ENCODE measurements at regions not wholly inside any gene's neighbourhood (a gene's known extent, or its start where the extent isn't known, plus 50 kb on each side); places are given as distances from the start of the nearest gene placed in this dataset.

DNA sequence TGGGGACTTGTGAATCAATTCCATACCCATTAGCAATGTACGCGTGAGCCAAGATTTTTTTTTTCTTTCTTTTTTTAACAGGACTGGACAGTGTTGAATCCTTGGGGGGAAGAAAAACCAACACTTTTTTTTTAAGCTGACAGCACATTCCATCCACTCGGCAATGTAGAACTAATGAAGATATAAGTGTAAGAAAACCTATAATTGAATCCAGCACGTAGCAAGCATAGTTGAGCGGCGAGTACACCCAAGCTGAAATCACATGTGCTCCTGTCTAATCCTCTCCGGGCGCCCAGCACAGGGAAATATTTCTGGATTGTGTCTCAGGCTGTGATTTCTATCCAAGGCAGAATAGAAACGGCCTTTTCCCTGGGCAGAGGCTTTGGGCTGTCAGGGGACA, 118.2 kb downstream of the BOD1 start (continued):
- TF ChIP-seq, protein P1, sequence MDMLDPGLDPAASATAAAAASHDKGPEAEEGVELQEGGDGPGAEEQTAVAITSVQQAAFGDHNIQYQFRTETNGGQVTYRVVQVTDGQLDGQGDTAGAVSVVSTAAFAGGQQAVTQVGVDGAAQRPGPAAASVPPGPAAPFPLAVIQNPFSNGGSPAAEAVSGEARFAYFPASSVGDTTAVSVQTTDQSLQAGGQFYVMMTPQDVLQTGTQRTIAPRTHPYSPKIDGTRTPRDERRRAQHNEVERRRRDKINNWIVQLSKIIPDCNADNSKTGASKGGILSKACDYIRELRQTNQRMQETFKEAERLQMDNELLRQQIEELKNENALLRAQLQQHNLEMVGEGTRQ (IDR thresholded peaks at IDR 0.05; ENCODE audit: low read length) = no peak

All from H1 (cell line).